GM19025 (cell line): ENCODE measurements at regions not wholly inside any gene's neighbourhood (a gene's known extent, or its start where the extent isn't known, plus 50 kb on each side); places are given as distances from the start of the nearest gene placed in this dataset.

ENCODE experiments used
- ATAC-seq: cut with Tn5 transposase; IDR thresholded peaks from one replicate; pipeline ENCODE4 v1.9.1; 2021; ENCODE audit warnings: mild to moderate bottlenecking, low read depth, moderate library complexity; ENCODE audit not compliant: unreplicated experiment

DNA sequence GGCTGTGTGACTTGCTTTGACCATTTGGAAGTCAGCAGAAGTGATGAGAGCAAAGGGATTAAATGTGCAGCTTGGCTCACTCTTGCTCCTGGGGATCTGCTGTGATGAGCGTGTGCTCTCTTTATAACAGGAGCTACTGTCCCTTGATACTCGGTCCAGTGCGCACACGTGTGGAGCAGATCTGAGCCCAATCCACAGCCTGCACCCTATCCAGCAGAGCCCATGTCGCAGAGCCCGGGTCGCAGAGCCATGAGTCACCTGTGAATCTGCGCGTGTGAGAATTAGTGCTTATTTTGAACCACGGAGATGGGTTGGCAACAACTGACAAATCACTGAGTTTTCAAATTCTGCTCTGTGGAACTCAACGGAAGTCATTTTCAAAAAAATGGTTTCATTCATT, 291.0 kb upstream of the SULF2 start:
- no peak for ATAC-seq

DNA sequence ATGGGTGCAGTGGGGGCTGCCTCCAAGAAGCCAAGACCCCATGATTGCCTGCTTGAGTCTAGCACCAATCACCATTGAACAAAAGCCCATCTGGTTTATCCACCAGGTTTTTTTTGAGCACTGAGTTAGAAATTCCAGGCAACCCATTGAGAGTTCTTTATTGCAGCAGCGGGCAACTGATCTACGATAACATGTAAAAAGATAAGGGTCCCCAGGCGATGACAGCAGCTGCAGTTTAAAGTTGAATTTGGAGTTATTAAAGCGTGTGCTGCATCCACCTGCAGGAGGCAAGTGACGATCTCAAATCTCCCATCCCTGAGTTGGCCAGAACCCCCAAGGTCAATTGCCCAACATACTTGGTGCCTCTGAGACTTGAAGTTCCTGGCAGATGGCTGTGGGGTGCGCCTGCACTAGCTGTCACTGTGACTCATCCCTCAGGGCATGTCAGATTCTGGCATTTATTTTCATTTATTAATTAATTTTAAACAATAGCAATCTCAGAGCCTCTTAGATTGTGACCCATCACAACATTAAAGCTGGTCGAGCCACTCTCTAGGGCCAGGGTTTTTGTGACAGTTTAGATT, 290.4 kb upstream of the SULF2 start:
- no peak for ATAC-seq

DNA sequence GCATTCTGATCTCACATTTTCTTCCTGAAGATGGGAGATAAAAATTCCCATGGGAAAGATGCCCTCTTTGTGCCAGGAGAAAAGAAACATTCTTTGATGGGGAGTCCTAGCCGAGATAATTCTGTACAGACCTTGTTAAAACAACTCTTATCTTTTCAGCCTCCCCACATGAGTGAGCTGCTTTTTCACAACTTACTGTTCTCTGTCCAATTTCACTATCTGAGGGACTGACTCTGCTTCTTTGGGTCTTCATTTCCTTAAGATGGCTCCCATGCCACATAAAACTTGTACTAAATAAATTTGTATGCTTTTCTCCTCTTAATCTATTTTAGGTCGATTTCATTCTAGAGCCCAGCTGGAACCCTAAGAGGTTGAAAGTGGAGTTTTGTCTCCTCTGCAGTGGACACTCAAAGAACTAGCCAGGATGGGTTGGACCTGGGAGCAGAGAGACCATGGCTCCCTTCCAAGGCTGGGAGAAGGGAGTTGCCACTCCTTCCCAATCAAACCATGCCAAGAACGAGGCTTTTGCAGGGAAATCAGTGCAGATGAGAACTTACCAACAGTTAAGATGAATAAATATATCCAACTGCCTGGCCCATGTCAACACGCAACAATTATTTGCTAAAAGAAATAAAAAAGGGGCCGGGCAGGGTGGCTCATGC, 285.8 kb upstream of the SULF2 start:
- ATAC-seq = no peak

DNA sequence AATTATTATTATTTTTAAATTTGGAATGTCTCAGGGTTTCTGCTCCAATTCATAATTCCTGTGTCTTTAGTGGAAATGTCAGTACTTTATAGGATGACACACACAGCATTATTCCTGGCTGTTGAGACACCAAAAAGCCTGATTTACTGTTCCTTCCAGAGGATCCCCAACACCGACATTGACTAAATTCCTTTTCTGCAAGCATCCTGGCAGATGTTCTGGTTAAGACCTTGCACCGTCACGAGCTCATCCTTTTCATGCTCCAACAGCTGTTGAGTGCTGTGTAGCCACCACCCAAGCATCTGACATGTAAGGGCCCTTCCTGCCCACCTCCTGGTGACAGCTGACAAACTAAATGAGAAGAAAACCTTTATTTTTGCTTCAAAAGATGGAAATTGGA, 284.3 kb upstream of the SULF2 start:
- ATAC-seq = no peak

DNA sequence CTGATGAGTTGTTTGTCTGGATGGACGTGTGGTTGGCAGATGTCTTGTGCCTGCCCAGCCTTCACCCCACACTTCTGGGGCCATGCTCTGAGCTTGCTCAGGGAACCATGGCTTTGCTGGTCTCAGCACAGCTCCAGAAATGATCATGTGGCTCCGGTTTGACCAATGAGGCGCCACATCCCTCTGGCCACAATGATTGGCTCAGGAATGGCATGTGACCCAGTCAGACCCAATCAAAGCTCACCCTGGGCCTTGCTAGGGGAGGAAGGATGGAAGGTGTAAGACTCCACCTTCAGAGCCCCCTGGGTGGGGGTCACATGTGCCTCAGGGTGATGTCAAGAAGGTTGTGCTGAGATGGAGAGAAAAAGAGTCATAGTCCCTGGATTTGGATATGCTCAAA, 281.6 kb upstream of the SULF2 start:
- no peak for ATAC-seq

DNA sequence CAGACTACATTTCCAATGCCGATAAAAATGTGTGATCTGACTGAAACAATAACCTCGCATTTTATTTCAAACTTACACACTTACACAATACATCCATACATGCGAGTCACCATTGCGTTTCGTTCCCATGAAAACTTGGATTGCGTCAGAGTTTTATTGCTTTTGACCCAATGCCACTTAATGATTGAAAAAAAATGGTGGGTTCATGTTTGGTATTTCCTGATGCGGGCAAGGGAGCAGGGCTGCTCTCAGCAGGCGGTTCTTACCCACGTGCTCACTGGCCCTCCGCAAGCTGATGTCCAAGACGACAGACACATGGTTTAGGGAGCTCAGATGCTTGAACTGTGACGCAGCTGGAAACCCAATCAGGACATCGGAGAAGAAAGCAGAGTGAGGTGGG, 281.0 kb upstream of the SULF2 start:
- no peak for ATAC-seq

DNA sequence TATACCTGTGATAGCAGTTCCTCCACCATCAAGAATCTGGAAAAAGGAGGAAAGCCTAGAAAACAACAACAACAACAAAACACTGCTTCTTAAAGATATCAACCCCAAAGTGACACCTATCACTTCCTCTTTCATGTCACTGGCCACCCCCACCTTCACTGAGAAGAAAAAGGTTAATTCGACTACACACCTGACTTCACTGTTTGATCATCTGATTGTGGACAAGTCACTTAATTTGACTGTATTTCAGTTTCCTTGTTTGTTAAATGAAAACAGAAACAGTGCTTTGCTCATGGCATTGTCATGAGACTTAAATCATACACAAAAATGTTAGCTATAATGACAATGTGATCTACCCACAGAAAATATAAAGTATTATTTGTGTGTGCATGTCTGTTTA, 280.6 kb upstream of the SULF2 start:
- no peak for ATAC-seq

DNA sequence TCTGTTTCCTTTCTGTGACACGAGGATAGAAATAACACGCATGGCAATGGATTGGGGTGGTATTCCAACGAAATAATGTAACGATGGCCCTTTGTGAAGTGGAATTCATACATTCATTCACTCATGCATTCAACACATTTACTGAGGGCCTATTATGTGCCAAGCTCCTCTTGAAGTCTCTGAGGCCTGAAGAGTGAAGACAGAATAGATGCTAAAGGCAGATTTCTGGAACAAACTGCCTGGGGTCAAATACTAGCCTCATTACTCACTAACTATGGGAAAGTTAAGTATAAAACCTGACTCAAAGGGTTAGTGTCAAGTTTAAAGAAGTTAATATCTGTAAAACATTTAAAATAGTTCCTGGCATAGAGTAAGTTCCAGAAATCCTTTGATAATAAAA, 279.6 kb upstream of the SULF2 start:
- no peak for ATAC-seq

DNA sequence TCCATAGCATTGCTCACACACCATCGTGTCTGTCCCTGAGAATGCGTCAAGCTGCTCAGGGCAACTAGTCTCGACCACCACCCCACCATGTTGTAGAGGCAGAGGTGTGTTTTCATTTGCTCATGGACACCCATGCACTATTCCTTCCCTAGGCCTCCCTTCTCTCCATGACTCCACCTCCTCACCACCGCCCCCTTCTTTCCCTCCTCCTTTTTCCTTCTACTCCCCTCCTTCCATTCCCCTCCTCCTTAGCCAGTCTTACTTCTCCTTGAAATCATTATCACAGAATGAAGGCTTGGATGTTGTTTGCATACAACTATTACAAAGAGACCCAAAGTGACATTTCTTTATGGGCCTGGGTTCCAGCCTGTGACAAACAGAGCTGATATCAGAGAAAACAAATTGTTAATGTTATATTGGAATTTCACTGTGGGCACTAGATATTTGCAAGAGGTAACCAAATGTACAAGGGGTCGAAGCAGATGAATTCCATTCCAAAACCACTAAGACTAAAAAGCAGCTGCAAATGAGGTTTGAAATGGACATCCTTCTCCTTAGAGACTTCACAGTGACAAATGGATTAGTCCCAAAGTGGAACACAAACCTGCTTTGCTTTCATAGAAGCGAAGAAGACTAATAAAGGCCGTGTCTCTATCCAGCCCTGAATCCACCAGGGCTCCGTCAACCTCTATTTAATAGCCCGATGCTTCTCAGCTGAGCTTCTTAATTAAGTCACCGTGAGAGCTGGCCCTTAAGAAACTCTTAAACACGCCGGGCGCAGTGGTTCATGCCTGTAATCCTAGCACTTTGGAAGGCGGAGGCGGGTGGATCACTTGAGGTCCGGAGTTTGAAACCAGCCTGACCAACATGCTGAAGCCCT, 275.8 kb upstream of the SULF2 start:
- no peak for ATAC-seq

DNA sequence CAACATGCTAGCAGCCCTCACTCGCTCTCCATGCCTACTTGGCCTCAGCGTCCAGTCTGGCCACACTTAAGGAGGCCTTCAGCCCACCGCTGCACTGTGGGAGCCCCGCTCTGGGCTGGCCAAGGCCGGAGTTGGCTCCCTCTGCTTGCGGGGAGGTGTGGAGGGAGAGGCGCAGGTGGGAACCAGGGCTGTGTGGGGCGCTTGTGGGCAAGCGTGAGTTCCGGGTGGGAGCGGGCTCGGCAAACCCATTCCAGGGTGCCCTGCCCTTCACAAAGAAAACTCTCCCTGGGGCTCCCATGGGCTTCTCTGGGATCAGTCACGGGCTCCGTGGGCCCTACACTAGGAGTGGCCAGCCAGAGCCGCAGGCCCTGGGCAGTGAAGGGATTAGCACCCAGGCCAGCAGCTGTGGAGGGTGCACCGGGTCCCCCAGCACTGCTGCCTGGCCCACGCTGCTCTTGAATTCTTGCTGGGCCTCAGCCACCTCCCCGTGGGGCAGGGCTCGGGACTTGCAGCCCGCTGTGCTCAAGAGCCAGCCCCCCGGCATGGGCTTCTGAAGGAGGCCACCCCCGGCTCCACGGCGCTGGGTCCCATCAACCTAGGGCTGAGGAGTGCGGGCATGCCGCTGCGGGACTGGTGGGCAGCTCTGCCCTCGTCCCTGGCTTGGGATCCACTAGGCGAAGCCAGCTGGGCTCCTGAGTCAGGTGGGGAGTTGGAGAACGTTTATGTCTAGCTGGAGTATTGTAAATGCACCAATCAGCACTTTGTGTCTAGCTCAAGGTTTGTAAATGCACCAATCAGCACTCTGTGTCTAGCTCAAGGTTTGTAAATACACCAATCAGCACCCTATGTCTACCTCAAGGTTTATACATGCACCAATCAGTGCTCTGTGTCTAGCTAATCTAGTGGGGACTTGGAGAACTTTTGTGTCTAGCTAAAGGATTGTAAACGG, 273.6 kb upstream of the SULF2 start:
- no peak for ATAC-seq

DNA sequence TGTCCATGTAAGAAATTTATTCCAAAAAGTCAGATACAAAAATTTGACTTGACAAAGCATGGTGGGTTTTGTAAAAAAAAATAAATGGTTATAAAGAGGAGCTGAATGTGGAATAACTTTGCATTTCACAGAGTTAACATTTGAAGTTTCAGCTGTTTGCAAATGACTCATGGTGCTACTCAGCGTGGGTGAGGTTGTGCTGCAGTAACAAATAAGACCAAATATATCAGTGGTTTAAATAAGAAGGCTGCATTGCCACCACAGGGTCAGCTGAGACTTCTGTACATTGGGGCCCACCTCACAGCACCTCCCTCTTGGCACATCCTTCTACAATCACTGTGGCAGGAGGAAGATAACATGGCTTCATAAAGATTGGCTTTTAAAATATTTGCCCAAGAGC, 272.5 kb upstream of the SULF2 start:
- no peak for ATAC-seq

DNA sequence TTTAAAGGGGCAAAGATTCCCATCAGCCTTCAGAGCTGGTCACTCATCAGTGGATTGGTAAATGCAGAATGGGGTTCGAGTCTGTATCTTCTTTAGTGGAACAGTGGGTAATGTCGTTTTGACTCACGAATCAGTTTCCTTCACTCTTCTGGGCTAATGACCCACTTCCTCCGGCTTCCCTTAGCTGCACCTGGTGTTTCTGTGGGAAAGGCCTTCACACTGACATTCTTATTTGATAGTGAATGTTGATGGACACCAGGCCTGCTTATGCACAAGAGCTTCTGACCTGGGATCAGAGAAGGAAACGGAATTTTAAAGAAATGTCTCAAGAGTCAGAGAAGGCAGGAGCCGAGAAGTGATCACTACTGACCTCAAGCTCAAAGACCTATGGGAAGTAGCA, 272.0 kb upstream of the SULF2 start:
- no peak for ATAC-seq

DNA sequence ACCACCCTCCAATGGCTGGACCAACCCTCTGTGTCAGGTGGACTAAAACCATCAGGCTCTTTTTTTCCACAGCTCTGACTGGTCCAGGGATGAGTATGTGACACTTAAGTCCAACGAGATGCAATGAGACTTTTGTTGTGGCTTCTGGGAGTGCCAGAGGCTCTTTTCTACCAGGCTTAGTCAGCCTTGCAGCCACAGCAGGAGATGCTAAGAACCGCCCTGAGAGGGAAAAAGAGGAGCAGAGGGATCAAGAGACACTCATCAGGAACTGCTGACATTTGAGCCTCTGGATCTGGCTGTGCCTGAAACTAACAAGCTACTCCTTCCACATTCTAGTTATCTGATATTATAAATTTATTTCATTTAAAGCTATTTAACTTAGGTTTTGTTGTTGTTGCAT, 270.9 kb upstream of the SULF2 start:
- ATAC-seq = no peak

DNA sequence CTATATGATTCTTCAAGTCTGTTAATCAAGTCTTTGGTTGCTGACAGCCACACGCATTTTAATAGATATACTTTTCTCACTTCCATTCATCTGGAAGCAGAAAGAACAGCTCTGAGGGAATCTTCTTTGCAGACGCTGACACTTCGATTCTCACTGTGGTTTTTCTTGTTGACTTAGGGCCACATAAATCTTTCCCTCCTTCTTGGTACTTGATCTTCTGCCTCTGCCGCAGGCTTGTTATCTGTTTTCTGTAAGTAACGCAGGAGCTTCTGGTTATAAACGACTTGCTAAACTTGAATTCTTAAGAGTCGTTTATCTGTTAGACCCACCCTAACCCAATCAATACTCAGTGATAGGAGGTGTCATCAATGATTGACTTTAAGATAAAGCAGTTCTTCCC, 268.8 kb upstream of the SULF2 start:
- no peak for ATAC-seq

DNA sequence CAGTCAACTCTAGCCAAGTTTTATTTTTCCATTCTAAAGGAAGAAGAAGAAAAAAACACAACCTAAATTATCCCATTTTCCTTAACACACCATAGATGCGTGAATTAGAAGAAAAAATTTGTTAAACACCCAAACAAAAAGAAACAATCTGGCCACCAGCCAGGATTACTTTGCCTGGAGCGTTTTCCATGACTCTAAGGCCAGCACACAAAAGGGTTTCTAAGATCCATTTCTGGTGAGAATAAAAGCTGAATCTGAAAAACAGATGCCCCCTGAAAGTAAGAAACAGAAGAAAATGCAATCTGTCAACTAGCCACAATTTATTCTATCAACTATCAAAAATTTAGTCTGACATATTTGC, 267.2 kb upstream of the SULF2 start:
- no peak for ATAC-seq

DNA sequence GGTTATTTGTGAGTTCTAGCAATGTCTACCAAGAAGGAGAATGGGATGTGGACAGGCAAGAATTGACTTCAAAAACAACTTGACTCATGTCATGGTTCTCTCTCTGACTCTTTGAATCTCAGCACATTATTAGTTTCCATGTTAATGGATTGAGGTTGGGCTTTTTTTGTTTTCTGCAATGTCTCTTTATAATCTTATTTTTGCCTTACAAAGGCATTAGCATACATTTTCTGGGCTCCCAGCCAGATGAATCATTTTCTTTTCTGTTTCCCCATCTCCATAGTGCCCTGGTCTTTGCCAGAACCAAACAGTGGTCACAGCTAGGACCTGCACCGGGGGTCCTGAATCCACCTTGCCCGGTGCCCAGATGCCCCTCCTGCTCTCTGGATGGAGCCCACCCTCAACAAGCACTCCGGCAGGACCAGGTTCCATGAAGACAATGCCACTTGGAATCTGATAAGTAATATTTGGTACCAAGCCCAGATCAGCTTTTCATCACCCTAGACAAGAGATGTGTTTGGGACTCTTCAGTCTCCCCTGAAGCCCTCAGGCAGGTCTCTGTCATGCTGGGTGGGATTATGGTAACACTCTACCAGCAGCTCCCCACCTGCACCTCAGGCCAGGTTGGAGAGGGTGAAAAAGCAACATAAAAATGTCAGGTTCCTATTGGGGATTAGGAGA, 266.7 kb upstream of the SULF2 start:
- no peak for ATAC-seq

DNA sequence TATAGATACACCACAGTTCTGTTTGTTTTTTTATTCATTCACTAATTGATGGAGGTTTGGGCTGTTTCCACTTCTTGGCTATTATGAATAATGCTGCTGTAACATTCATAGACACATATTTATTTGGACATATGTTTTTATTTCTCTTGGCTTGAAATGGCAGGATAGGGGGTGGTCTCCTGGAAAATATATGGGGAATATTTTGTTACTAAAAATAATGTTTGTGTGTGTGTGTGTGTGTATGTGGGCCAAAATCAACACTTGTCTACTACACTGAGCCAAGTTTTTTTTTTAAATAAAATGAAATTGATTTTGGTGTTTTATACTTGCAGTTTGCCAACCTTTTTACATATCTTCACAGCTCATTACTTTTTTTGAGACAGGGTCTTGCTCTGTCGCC, 264.4 kb upstream of the SULF2 start:
- ATAC-seq = no peak

DNA sequence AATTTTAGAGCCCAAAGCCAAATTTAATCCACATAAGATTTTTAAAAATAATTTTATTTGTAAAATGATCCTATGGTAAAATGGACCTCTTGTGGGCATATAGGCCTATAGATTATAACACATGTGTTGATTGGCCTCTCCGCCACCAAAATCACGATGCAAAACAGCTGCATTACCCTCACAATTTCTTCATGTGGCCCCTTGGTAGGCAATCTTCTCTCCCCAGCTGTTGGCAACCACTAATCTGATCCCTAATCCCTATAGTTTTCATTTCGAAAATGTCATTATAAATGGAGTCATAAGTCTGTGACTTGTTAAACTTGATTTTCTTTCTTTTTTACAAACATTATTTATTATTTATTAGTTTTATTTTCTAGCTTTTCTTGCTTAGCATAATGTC, 263.9 kb upstream of the SULF2 start:
- no peak for ATAC-seq

DNA sequence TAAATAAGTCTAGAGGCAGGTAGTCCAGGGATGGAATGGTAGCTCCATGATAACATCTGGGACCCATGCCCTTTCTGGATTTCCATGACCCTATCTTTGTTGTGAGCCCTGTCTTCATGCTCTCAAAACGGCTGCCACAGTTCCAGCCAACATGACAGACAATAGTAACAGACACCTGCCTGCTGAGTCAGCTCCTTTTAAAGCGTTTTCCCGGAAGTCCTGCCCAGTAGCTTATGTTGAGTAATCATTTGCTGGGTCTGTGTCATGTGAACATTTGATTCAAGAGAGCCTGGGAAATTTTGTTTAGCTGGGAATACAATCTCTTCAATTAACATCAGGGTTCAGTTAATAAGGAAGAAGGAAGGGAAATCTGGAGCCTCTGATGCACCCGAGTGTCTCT, 262.2 kb upstream of the SULF2 start:
- ATAC-seq = no peak

DNA sequence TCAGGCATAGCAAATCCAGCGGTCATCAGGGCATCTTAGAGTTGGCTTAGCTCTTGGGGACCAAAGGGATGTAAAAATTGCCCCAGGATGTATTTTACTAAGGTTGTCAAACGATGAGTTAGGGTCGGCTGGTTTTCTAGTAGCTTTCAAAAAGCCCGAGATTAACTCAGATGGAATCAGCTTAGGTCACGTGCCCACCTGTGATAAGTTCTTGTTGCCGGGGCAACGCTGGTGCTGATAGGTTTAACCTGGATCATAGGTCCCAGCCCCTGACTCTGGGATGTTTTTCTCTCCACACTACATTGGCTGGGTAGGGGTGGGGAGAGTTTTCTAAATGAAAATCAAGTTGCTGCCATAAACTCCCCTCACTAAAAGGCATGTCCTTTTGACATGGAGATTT, 257.3 kb upstream of the SULF2 start:
- no peak for ATAC-seq
